PC-3 (cell line): ENCODE measurements at regions not wholly inside any gene's neighbourhood (a gene's known extent, or its start where the extent isn't known, plus 50 kb on each side); places are given as distances from the start of the nearest gene placed in this dataset.

ENCODE experiments used
- ATAC-seq: fragments of 200-7000 bp; cut with Tn5 transposase; 2 replicates; pipeline ENCODE4 v1.9.1; 2020; ENCODE audit warnings: mild to moderate bottlenecking, moderate library complexity
- BruUV-seq: library from RNA; stranded (reverse); fragments of 400-500 nt; replicated peaks from 2 replicates; lab custom pipeline; 2021; lab: Mats Ljungman, UMichigan
- CTCF ChIA-PET: fragments of 300-600 bp; sonication (Branson Sonifier 250); formaldehyde crosslinking; loops from one replicate; lab custom pipeline; 2022; ENCODE audit warnings: antibody characterized with exemption; lab: Charles Lee
- POLR2A ChIA-PET: fragments of 300-600 bp; sonication (Branson Sonifier 250); formaldehyde crosslinking; loops from one replicate; lab custom pipeline; 2022; ENCODE audit warnings: antibody characterized with exemption; ENCODE audit not compliant: unreplicated experiment; lab: Charles Lee
- DNase-seq: peaks from one replicate; pipeline ENCODE4 v3.0.0-alpha.2; 2015
- H2AFZ ChIP-seq: fragments of 300-600 bp; sonication (generic); 2 replicates; pipeline ENCODE4 v1.6.0; 2016; ENCODE audit warnings: antibody characterized with exemption, low read length
- H3F3A ChIP-seq: fragments of 300-600 bp; sonication (generic); one replicate; pipeline ENCODE4 v1.6.0; 2017; ENCODE audit warnings: antibody characterized with exemption, low read length, control low read depth, mild to moderate bottlenecking; ENCODE audit not compliant: unreplicated experiment
- H3K27ac ChIP-seq: fragments of 300-600 bp; sonication (generic); 2 replicates; pipeline ENCODE4 v1.5.1; 2016; ENCODE audit warnings: mild to moderate bottlenecking, low read length
- H3K27me3 ChIP-seq: fragments of 300-600 bp; sonication (generic); 2 replicates; pipeline ENCODE4 v1.6.1; 2016; ENCODE audit warnings: low read length, mixed read lengths
- H3K36me3 ChIP-seq: fragments of 300-600 bp; sonication (generic); 2 replicates; pipeline ENCODE4 v1.6.1; 2016; ENCODE audit warnings: low read depth, mixed run types, low read length, mixed read lengths
- H3K4me1 ChIP-seq: fragments of 300-600 bp; sonication (generic); 2 replicates; pipeline ENCODE4 v1.5.1; 2016; ENCODE audit warnings: low read length; ENCODE audit not compliant: insufficient read depth
- H3K4me2 ChIP-seq: fragments of 300-600 bp; sonication (generic); 2 replicates; pipeline ENCODE4 v1.6.0; 2016; ENCODE audit warnings: low read length
- H3K4me3 ChIP-seq: fragments of 300-600 bp; sonication (generic); 2 replicates; pipeline ENCODE4 v1.5.1; 2016; ENCODE audit warnings: mild to moderate bottlenecking, low read length, mixed read lengths
- H3K79me2 ChIP-seq: fragments of 300-600 bp; sonication (generic); 2 replicates; pipeline ENCODE4 v1.6.1; 2017; ENCODE audit warnings: low read length, mixed read lengths
- H3K9ac ChIP-seq: fragments of 300-600 bp; sonication (generic); 2 replicates; pipeline ENCODE4 v1.6.0; 2016; ENCODE audit warnings: mild to moderate bottlenecking, low read length
- H3K9me2 ChIP-seq: fragments of 300-600 bp; sonication (generic); replicated peaks from 2 replicates; pipeline ENCODE4 v1.6.1; 2016; ENCODE audit warnings: mixed run types, low read length, mixed read lengths
- H3K9me3 ChIP-seq: fragments of 300-600 bp; sonication (generic); 2 replicates; pipeline ENCODE4 v1.6.1; 2016; ENCODE audit warnings: low read length, mixed read lengths
- H4K20me1 ChIP-seq: fragments of 300-600 bp; sonication (generic); 2 replicates; pipeline ENCODE4 v1.6.1; 2016; ENCODE audit warnings: low read length, mixed read lengths
- CTCF ChIP-seq: fragments of 300-600 bp; sonication (generic); conservative IDR thresholded peaks from 2 replicates; pipeline ENCODE4 v1.5.1; 2017; ENCODE audit warnings: antibody characterized with exemption, low read depth, mild to moderate bottlenecking, low read length
- EZH2 ChIP-seq: fragments of 300-600 bp; sonication (generic); IDR thresholded peaks from one replicate; pipeline ENCODE4 v1.6.1; 2017; ENCODE audit warnings: antibody characterized with exemption, mild to moderate bottlenecking, low read length; ENCODE audit not compliant: unreplicated experiment
- EZH2phosphoT487 ChIP-seq: fragments of 300-600 bp; sonication (generic); IDR thresholded peaks from 2 replicates; pipeline ENCODE4 v1.6.1; 2018; ENCODE audit warnings: mild to moderate bottlenecking, antibody characterized with exemption, low read length, borderline replicate concordance
- intact Hi-C: fragments of 100-400 bp; cut with micrococcal nuclease; formaldehyde crosslinking; loops from 2 replicates; pipeline ENCODE4 v1.9.0; 2023

GRCh38 chr4:166282081-166282770, 409.2 kb downstream of the TLL1 start:
- intact Hi-C loops: no loop called here
- peak overlapping the region; percentile 35; the same call in 1 of the 2 replicates for H3K9ac ChIP-seq
- H3K4me1 ChIP-seq: peaks cover 35% of the 10 kb centered on the region
- ChIA-PET POLR2A (no interaction called here), CTCF (no interaction called here)
- H3K27me3 ChIP-seq: no peaks in the 10 kb centered on the region
- no peak overlapping the region for H2AFZ ChIP-seq
- H3K79me2 ChIP-seq: no peaks in the 10 kb centered on the region
- H3K4me2 ChIP-seq: peak overlapping the region; percentile 68
- H3K9me3 ChIP-seq: no peaks in the 10 kb centered on the region
- peaks cover 8% of the 10 kb centered on the region for H3F3A ChIP-seq
- H3K36me3 ChIP-seq: no peaks in the 10 kb centered on the region
- 0 out of 2 replicates have a peak overlapping the region, but pooled peaks have one; percentile 18 for H3K4me3 ChIP-seq
- H3K9me2 ChIP-seq: no peaks in the 10 kb centered on the region
- BruUV-seq: no TSS peak
- TF ChIP-seq EZH2phosphoT487: no peak
- TF ChIP-seq CTCF: no peak
- TF ChIP-seq EZH2: no peak
- ATAC-seq (peak; percentile 94), DNase-seq (peak; percentile 65)
- H4K20me1 ChIP-seq: no peaks in the 10 kb centered on the region
- peak overlapping the region; percentile 89 for H3K27ac ChIP-seq

GRCh38 chr4:166284221-166284620, 411.2 kb downstream of the TLL1 start:
- no peaks in the 10 kb centered on the region for H4K20me1 ChIP-seq
- no peaks in the 10 kb centered on the region for H3K36me3 ChIP-seq
- peaks cover 8% of the 10 kb centered on the region for H3F3A ChIP-seq
- ChIA-PET CTCF (no interaction called here), POLR2A (no interaction called here)
- intact Hi-C loops: no loop called here
- H3K27ac ChIP-seq: no peak overlapping the region
- H2AFZ ChIP-seq: no peak overlapping the region
- no peaks in the 10 kb centered on the region for H3K79me2 ChIP-seq
- no peak overlapping the region for H3K9ac ChIP-seq
- BruUV-seq: no TSS peak
- no peak for TF ChIP-seq EZH2
- no peak for TF ChIP-seq CTCF
- no peak for TF ChIP-seq EZH2phosphoT487
- H3K4me3 ChIP-seq: no peak overlapping the region
- H3K4me1 ChIP-seq: peaks cover 24% of the 10 kb centered on the region
- H3K9me3 ChIP-seq: no peaks in the 10 kb centered on the region
- H3K27me3 ChIP-seq: no peaks in the 10 kb centered on the region
- ATAC-seq: no peak
- H3K9me2 ChIP-seq: no peaks in the 10 kb centered on the region
- no peak overlapping the region for H3K4me2 ChIP-seq
- DNase-seq: no peak

- POLR2A ChIA-PET: no interaction called here
Measured at GRCh38 chr4:166290426-166290825, 417.4 kb downstream of the TLL1 start.

More at GRCh38 chr4:166290426-166290825, 417.4 kb downstream of the TLL1 start:
- DNase-seq: no peak
- Histone ChIP-seq H3K4me3 (no peak overlapping the region), H3K27ac (no peak overlapping the region), H3K9ac (no peak overlapping the region), H3F3A (no peaks in the 10 kb centered on the region), H3K27me3 (no peaks in the 10 kb centered on the region), H2AFZ (no peak overlapping the region), H3K79me2 (no peaks in the 10 kb centered on the region), H3K4me2 (no peak overlapping the region), H3K9me3 (no peaks in the 10 kb centered on the region), H3K36me3 (no peaks in the 10 kb centered on the region), H4K20me1 (no peaks in the 10 kb centered on the region), H3K9me2 (no peaks in the 10 kb centered on the region), H3K4me1 (peaks cover 10% of the 10 kb centered on the region)
- intact Hi-C loops: no loop called here
- no TSS peak for BruUV-seq
- TF ChIP-seq EZH2phosphoT487 (no peak), CTCF (no peak), EZH2 (no peak)
- CTCF ChIA-PET: no interaction called here
- no peak for ATAC-seq
